Vagina (tissue), 2 donors: ENCODE measurements at regions not wholly inside any gene's neighbourhood (a gene's known extent, or its start where the extent isn't known, plus 50 kb on each side); places are given as distances from the start of the nearest gene placed in this dataset.

Experiments
- POLR2A ChIP-seq, 2 donors: fragments of 450-650 bp; IDR thresholded peaks; one replicate each; pipeline ENCODE4 v1.6.1; 2017; ENCODE audit warnings: antibody characterized with exemption in 2 of 2, mild to moderate bottlenecking in 2 of 2, moderate library complexity in 2 of 2
- POLR2AphosphoS5 ChIP-seq, 2 donors: sonication (generic); formaldehyde crosslinking; IDR thresholded peaks; one replicate each; pipeline ENCODE4 v1.9.0; 2017; ENCODE audit warnings: antibody characterized with exemption in 2 of 2, mild to moderate bottlenecking in 2 of 2, low read depth in 1 of 2; ENCODE audit not compliant: insufficient read depth in 1 of 2
- TF ChIP-seq, protein P1 (sequence below), 3 experiments: fragments of 450-650 bp in 2 of 3; fragments of 200-600 bp in 1 of 3; sonication (generic) in 1 of 3; IDR thresholded peaks; one replicate each; pipeline ENCODE4 v1.5.1; 2017 to 2019; ENCODE audit warnings: antibody characterized with exemption in 3 of 3, mild to moderate bottlenecking in 2 of 3, moderate library complexity in 2 of 3

DNA sequence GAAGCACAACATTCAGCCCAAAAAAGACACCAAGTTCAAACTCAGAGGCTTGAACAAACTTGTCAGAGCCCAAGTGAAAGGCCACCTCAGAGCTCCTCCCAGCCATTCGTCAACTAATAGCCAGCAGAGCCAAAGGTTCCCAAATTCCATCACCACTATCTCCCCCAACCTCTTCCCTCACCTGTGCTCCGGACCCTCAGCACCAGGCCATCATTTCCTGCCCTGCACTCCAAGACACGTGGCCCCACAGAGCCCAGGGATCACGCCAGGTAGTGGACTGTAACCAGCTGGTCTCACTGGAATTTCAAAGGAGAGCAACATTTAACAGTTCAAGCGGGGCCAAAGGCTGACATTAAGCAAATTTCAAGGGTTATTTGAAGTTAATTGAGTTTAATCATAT is 245.2 kb upstream of the IGF1R start:
- TF ChIP-seq, protein P1, sequence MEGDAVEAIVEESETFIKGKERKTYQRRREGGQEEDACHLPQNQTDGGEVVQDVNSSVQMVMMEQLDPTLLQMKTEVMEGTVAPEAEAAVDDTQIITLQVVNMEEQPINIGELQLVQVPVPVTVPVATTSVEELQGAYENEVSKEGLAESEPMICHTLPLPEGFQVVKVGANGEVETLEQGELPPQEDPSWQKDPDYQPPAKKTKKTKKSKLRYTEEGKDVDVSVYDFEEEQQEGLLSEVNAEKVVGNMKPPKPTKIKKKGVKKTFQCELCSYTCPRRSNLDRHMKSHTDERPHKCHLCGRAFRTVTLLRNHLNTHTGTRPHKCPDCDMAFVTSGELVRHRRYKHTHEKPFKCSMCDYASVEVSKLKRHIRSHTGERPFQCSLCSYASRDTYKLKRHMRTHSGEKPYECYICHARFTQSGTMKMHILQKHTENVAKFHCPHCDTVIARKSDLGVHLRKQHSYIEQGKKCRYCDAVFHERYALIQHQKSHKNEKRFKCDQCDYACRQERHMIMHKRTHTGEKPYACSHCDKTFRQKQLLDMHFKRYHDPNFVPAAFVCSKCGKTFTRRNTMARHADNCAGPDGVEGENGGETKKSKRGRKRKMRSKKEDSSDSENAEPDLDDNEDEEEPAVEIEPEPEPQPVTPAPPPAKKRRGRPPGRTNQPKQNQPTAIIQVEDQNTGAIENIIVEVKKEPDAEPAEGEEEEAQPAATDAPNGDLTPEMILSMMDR (IDR thresholded peaks at IDR 0.05), result no peak
- no peak for TF ChIP-seq POLR2AphosphoS5 (IDR thresholded peaks at IDR 0.05; ENCODE audit: insufficient read depth in 1 of 2, low read depth in 1 of 2)
- no peak for TF ChIP-seq POLR2A (IDR thresholded peaks at IDR 0.05)
